Ovary (tissue), 3 donors: ENCODE measurements at regions not wholly inside any gene's neighbourhood (a gene's known extent, or its start where the extent isn't known, plus 50 kb on each side); places are given as distances from the start of the nearest gene placed in this dataset.

Source experiments
- POLR2A ChIP-seq: fragments of 450-650 bp; IDR thresholded peaks from one replicate; pipeline ENCODE4 v1.6.1; 2017; ENCODE audit warnings: antibody characterized with exemption, mild to moderate bottlenecking, moderate library complexity
- TF ChIP-seq, protein P1 (sequence below), 3 donors: fragments of 450-650 bp in 2 of 3; fragments of 200-600 bp in 1 of 3; IDR thresholded peaks; one replicate each; pipeline versions ENCODE4 v1.5.1 to v1.8.0; 2016 to 2022; ENCODE audit warnings: antibody characterized with exemption in 3 of 3, mild to moderate bottlenecking in 1 of 3
- donor health status: DM: no; HTN: no; CAD: no.

DNA sequence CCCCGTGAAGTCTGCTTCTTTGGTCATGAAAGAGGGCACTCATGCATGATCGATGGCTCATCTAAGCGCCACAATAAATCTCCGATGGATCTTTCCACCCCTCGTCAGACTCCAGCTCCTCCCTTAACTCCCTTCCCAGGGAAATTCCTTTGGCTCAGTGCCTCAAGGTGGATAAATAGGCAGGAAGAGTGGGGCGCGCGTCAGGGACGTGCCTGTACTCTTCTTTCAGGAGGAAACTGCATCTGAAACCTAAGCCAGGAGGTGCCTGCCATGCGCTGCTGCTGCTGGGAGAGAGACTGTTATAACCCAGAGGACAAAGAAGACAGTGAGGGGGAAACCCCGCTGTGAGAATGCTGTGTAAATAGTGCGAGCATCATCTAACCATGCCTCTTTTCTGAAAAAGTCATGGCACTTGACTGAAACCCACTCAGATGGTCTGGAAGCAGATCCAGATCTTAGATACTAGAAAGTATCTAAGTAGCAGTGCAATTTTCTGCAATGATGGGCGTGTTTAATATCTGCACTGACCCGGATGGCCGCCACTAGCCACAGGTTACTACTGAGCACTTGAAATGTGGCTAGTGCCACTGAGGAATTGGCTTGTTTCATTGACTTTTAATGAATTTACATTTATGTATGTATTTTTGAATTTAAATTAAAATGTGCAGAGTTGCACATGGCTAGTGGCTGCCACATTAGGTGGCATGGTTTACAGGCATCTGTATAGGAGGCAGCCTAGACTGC is 120.3 kb upstream of the BASP1 start:
- TF ChIP-seq, protein P1, sequence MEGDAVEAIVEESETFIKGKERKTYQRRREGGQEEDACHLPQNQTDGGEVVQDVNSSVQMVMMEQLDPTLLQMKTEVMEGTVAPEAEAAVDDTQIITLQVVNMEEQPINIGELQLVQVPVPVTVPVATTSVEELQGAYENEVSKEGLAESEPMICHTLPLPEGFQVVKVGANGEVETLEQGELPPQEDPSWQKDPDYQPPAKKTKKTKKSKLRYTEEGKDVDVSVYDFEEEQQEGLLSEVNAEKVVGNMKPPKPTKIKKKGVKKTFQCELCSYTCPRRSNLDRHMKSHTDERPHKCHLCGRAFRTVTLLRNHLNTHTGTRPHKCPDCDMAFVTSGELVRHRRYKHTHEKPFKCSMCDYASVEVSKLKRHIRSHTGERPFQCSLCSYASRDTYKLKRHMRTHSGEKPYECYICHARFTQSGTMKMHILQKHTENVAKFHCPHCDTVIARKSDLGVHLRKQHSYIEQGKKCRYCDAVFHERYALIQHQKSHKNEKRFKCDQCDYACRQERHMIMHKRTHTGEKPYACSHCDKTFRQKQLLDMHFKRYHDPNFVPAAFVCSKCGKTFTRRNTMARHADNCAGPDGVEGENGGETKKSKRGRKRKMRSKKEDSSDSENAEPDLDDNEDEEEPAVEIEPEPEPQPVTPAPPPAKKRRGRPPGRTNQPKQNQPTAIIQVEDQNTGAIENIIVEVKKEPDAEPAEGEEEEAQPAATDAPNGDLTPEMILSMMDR (IDR thresholded peaks at IDR 0.05): no peak
- no peak for TF ChIP-seq POLR2A
